ENCODE measurements at regions not wholly inside any gene's neighbourhood (a gene's known extent, or its start where the extent isn't known, plus 50 kb on each side); places are given as distances from the start of the nearest gene placed in this dataset.

DNA sequence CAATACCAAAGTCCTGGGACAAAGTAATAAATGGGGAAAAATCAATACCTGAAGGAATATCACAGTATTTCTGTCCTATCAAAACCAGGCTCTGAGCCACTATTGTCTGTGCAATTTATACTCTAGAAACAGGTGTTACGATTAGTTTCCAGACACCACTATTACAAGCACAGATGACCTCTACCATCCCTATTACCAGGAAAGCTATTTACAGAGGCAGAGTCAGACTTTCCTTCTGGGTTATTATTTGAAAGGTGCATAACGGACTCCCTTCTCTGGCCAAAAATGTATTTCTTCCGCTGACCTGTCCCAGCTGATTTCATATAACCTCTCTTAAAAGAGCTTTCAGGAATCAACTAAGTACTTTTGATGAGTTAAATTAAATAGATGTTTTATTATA lies 154.6 kb upstream of the LRRC7 start:
- Mint-ChIP-seq H3K9me3 (peaks cover 4% of the 10 kb centered on the region), H3K36me3 (ENCODE audit: low read depth) (no peaks in the 10 kb centered on the region), H3K27me3 (no peaks in the 10 kb centered on the region), H3K27ac (no peak overlapping the region), H3K4me3 (no peak overlapping the region), H3K4me1 (no peaks in the 10 kb centered on the region)
- no peak for DNase-seq
- intact Hi-C loops (cut with micrococcal nuclease): no loop called here

DNA sequence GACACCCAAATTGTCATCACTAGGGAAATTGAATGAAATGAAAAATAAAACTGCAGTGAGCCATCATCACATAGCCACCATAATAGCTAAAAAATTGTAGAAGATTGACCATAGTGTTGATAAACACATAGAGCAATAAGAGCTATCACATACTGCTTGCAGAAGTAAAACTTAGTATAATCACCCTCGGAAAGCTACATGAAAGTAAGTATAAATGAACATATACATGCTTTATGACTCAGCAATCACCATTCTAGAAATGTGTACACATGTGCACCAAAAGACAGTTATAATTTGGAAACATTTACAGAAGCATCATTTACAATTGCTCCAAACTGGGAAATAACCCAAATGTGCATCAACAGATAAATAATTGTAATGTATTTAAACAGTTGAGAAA lies 153.1 kb upstream of the LRRC7 start:
- DNase-seq: no peak
- Mint-ChIP-seq H3K4me3 (no peak overlapping the region), H3K27me3 (no peaks in the 10 kb centered on the region), H3K36me3 (ENCODE audit: low read depth) (no peaks in the 10 kb centered on the region), H3K27ac (no peak overlapping the region), H3K4me1 (no peaks in the 10 kb centered on the region), H3K9me3 (peaks cover 9% of the 10 kb centered on the region)
- intact Hi-C loops (cut with micrococcal nuclease): no loop called here

DNA sequence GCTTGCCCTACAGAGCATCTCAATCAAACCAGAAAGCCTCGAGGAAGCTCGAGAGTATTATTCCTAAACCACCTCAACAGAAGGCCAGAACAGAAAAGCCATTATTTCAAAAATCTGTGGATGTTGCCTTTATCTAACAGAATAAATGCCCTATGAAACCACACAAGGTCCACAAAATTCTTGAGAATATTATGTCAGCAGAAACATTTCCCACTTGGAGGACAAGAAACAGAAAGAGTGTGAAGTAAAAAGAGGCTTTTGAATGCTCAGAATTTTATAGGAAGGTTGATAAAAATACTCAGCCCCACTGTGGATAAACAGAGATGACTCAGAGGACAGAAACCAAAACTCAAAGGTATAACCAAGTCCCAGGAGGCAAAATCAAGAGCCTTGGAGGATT lies 146.4 kb upstream of the LRRC7 start:
- intact Hi-C loops (cut with micrococcal nuclease): no loop called here
- peaks cover 9% of the 10 kb centered on the region for H3K9me3 Mint-ChIP-seq
- H3K4me1 Mint-ChIP-seq: no peaks in the 10 kb centered on the region
- no peaks in the 10 kb centered on the region for H3K27me3 Mint-ChIP-seq
- no peaks in the 10 kb centered on the region for H3K36me3 Mint-ChIP-seq (ENCODE audit: low read depth)
- no peak overlapping the region for H3K27ac Mint-ChIP-seq
- DNase-seq: no peak
- no peak overlapping the region for H3K4me3 Mint-ChIP-seq

DNA sequence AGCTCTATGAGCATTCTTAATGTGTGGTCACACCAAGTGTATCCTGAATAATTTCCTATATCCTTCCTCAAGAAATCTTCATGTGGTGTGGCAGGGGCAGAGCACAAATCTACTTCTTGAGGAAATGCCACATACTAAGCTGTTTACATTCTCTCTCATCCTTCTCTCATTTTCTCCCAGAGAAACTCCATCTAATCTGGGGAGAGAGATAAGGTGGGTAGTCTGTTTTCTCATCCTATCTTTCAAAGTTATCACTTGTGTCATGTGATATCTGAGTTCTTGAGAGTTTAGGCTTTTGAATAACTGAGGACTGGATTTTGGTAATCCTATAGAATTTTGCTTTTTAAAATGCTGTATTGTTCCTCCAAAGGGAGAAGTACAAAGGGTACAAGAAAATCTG lies 141.9 kb upstream of the LRRC7 start:
- H3K36me3 Mint-ChIP-seq (ENCODE audit: low read depth): no peaks in the 10 kb centered on the region
- DNase-seq: no peak
- no peak overlapping the region for H3K27ac Mint-ChIP-seq

DNA sequence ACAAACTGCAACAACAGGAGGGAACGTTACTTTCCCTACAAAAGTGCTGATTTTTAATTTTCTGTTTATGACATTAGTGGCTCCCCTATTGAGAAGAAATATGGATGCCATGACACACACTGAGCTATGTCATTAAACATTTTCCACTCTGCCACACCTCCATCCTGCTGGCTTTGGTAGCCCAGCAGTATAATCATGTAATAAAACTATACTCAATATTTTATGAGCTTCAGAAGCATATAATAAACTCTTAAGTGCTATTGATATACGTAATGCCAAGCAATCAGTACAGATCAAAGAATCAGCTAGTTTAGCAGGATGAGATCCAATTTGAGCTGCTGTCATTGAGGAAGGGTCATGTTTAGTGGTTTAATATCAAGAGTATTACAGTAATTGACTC lies 141.3 kb upstream of the LRRC7 start:
- H3K27me3 Mint-ChIP-seq: no peaks in the 10 kb centered on the region
- no peak overlapping the region for H3K4me3 Mint-ChIP-seq
- no peak for DNase-seq
- H3K36me3 Mint-ChIP-seq (ENCODE audit: low read depth): no peaks in the 10 kb centered on the region
- no peaks in the 10 kb centered on the region for H3K9me3 Mint-ChIP-seq
- H3K27ac Mint-ChIP-seq: no peak overlapping the region
- no peaks in the 10 kb centered on the region for H3K4me1 Mint-ChIP-seq
- intact Hi-C loops (cut with micrococcal nuclease): no loop called here

More for the DNA sequence above, 141.9 kb upstream of the LRRC7 start:
- no peaks in the 10 kb centered on the region for H3K27me3 Mint-ChIP-seq
- no peaks in the 10 kb centered on the region for H3K4me1 Mint-ChIP-seq
- intact Hi-C loops (cut with micrococcal nuclease): no loop called here
- no peak overlapping the region for H3K4me3 Mint-ChIP-seq
- H3K9me3 Mint-ChIP-seq: no peaks in the 10 kb centered on the region

DNA sequence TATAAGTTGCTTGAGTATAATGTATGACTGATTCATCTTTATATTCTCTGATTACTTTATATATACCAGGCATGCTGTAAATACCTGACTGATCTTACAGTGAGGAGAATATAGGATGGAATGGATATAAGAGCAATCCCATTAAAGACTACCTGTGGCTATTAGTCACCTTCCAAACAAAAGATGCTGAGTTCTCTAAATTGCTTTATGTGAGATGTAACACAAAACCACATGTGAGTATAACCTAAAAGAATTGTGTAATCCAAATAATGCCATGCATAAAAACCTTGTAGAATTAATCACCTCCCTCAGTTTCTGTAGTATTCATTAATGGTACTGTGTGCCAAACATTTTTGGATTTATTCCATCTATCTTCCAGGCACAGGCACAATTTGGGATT lies 134.6 kb upstream of the LRRC7 start:
- Mint-ChIP-seq H3K36me3 (ENCODE audit: low read depth) (no peaks in the 10 kb centered on the region), H3K9me3 (peaks cover 3% of the 10 kb centered on the region), H3K27me3 (no peaks in the 10 kb centered on the region), H3K4me3 (no peak overlapping the region), H3K4me1 (no peaks in the 10 kb centered on the region), H3K27ac (no peak overlapping the region)
- intact Hi-C loops (cut with micrococcal nuclease): no loop called here
- DNase-seq: no peak

DNA sequence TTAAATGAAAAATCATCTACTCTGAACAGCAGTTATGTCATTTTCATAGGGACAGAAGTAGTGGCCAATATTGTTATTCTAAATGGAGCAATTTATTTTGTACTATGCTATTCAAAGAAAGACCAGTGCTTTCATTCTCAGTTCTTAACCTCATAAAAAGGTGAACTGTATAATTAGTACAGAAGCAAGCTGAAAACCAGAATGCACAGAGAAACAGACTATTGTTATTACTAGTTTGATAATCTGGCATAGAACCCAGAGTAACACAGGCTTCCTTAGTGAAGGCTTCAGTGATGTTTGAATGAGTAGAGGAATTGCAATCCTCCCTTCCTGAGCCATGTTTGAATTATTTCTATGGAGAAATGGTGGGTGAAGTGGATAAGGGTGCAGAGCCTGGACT lies 131.6 kb upstream of the LRRC7 start:
- intact Hi-C loops (cut with micrococcal nuclease): no loop called here
- Mint-ChIP-seq H3K27ac (no peak overlapping the region), H3K36me3 (ENCODE audit: low read depth) (no peaks in the 10 kb centered on the region), H3K27me3 (no peaks in the 10 kb centered on the region), H3K4me1 (no peaks in the 10 kb centered on the region), H3K4me3 (no peak overlapping the region), H3K9me3 (peaks cover 3% of the 10 kb centered on the region)
- no peak for DNase-seq

DNA sequence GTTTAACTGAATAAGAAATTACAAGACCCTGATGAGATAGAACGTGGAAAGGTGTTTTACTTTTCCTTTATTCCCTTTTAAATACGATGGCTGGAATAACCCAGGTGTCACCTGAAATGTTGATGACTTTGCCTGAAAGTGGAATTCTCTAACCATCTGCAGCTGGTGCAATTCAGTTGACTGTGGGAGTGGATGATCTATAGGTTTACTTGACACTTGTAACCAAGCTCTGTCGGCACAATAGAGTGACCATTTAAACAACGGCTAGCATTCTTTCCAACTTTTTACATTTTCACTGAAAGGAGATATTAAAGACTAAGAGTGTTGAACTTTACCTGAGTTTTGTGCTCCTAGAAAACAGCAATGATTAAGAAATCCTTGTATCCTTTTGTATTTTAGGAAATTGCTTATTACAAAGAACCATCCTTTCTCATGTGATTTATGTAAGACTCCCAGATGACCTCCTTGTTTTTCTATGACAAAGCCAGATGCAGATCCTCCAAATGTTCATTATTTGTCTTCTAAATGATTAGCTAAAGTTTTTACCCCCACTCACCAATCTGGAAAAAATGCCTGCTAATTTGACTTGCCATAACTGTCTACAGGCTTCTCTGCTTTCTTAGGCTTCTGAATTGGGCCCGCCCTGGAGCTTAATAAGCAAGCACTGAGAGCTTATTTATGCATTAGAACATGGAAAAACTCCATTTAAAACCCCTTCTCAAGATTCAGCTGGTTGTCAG lies 129.5 kb upstream of the LRRC7 start:
- H3K27me3 Mint-ChIP-seq: no peaks in the 10 kb centered on the region
- no peaks in the 10 kb centered on the region for H3K4me1 Mint-ChIP-seq
- intact Hi-C loops (cut with micrococcal nuclease): no loop called here
- H3K27ac Mint-ChIP-seq: no peak overlapping the region
- H3K36me3 Mint-ChIP-seq (ENCODE audit: low read depth): no peaks in the 10 kb centered on the region
- DNase-seq: no peak
- H3K9me3 Mint-ChIP-seq: peaks cover 7% of the 10 kb centered on the region
- no peak overlapping the region for H3K4me3 Mint-ChIP-seq

DNA sequence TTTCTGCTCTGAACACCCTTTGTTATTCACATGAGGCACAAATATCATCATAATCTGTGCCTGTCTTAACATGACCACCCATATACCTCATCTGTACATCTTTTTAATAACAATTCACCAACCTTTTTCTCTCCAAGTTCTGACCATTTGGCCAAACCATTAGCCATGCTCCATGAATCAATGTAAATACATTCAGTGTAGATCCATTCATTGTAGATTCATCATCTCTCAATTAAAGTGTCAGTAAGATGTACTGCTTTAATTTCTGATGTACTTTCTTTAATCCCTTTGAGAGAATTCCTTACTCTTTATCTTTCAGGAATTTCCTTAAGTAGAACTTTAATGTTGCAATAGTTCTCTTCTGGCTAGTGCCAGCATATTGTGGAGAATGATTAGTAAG lies 126.2 kb upstream of the LRRC7 start:
- DNase-seq: no peak
- H3K27me3 Mint-ChIP-seq: no peaks in the 10 kb centered on the region
- H3K9me3 Mint-ChIP-seq: peaks cover 7% of the 10 kb centered on the region
- no peaks in the 10 kb centered on the region for H3K4me1 Mint-ChIP-seq
- no peaks in the 10 kb centered on the region for H3K36me3 Mint-ChIP-seq (ENCODE audit: low read depth)
- intact Hi-C loops (cut with micrococcal nuclease): no loop called here
- no peak overlapping the region for H3K27ac Mint-ChIP-seq
- H3K4me3 Mint-ChIP-seq: no peak overlapping the region

DNA sequence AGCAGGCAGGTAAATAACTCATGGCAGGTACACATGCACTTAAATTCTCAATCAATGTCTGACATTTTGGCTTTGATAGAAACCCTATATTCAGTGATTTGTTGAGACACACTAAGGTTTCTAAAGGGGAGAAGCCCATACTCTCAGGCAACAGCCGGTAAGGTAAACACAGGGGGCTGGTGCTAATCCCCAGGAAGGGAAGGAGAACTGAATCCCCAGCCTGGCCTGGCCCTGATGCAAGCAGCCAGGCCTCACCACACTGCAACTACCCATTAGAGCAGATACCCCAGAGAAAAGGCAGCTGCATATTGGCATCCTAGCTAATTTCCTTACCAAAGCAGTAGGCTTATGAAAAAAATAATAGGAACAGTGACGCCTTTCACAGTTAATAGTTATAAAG lies 116.5 kb upstream of the LRRC7 start:
- intact Hi-C loops (cut with micrococcal nuclease): no loop called here
- H3K27ac Mint-ChIP-seq: no peak overlapping the region
- no peak overlapping the region for H3K4me3 Mint-ChIP-seq
- no peaks in the 10 kb centered on the region for H3K36me3 Mint-ChIP-seq (ENCODE audit: low read depth)
- H3K27me3 Mint-ChIP-seq: no peaks in the 10 kb centered on the region
- H3K4me1 Mint-ChIP-seq: no peaks in the 10 kb centered on the region
- peaks cover 3% of the 10 kb centered on the region for H3K9me3 Mint-ChIP-seq
- DNase-seq: no peak

DNA sequence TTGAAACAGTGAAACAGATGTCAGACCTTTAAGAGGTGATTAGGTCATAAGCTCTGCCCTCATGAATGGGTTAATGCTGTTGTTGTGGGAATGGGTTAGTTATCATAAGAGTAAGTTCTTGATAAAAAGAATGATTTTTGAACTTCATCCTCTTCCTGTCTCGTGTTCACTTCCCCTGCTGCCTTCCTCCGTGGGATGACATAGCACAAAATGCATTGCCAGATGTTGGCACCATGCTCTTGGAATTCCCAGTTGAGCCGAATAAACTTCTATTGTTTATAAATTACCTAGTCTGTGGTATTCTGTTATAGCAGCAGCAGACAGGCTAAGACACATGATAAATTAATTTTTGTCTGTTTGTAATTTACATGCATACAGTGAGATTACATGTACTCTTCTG lies 112.0 kb upstream of the LRRC7 start:
- Mint-ChIP-seq H3K36me3 (ENCODE audit: low read depth) (no peaks in the 10 kb centered on the region), H3K4me1 (no peaks in the 10 kb centered on the region), H3K4me3 (no peak overlapping the region), H3K27ac (no peak overlapping the region), H3K9me3 (no peaks in the 10 kb centered on the region), H3K27me3 (no peaks in the 10 kb centered on the region)
- DNase-seq: no peak
- intact Hi-C loops (cut with micrococcal nuclease): no loop called here

DNA sequence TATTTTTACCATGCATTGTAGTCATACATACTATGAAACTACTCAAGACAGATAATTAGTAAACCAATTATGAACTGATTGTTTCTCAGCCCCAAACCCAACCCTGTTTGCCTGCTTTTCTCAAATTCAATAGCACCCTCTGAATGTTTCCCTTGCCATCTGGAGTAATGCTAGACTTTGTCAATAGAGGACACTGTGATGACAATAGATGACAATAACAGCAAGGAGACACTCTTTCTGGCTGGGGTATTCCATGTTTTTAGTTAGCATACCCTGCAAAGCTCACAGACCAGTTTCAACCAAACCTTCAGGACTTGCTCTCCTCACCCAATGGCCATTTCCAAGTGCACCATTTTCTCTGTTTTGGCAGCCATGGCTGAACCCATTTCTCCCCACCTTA lies 108.5 kb upstream of the LRRC7 start:
- Mint-ChIP-seq H3K27ac (no peak overlapping the region), H3K27me3 (no peaks in the 10 kb centered on the region)

DNA sequence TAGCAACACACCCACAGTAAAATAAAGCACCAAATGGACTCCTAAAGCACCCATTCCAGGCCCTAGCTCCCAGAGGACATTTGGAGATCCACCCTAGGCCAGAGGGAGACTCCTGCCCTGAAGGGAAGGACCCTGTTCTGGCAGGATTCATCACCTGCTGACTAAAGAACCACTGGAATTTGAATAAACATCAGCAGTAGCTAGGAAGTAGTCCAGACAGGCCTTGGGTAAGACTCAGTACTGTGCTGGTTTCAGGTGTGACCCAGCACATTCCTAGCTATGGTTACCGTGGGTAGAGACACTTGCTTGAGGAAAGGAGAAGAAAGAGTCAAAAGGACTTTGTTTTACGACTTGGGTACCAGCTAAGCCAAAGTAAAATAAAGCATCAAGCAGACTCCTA lies 92.7 kb upstream of the LRRC7 start:
- Mint-ChIP-seq H3K4me1 (no peaks in the 10 kb centered on the region), H3K27ac (no peak overlapping the region), H3K4me3 (no peak overlapping the region), H3K27me3 (no peaks in the 10 kb centered on the region), H3K36me3 (ENCODE audit: low read depth) (no peaks in the 10 kb centered on the region), H3K9me3 (no peaks in the 10 kb centered on the region)
- DNase-seq: no peak
- intact Hi-C loops (cut with micrococcal nuclease): no loop called here

More for the DNA sequence above, 108.5 kb upstream of the LRRC7 start:
- H3K4me1 Mint-ChIP-seq: no peaks in the 10 kb centered on the region
- peaks cover 3% of the 10 kb centered on the region for H3K9me3 Mint-ChIP-seq
- H3K4me3 Mint-ChIP-seq: no peak overlapping the region
- H3K36me3 Mint-ChIP-seq (ENCODE audit: low read depth): no peaks in the 10 kb centered on the region
- DNase-seq: no peak
- intact Hi-C loops (cut with micrococcal nuclease): no loop called here

DNA sequence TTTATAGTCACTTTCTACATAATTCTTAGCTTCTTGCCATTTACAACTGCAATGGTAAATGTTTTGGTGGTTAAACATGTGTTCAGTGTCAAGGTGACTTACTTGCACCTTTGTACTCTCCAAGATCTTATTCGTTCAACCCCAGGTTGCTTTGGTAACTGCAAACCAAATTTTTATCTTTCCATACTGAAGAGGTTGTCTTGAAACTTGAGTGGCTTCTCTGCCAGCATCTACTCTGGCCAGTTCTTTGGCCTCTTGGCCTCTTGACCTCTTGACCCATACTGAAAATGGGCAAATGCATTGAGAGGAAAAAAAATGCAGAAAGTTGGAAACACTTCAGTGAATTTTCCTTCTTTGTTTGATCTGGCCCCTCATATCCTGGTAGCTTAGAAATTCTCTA lies 88.0 kb upstream of the LRRC7 start:
- no peak for DNase-seq
- H3K27me3 Mint-ChIP-seq: no peaks in the 10 kb centered on the region
- H3K4me3 Mint-ChIP-seq: no peak overlapping the region
- H3K27ac Mint-ChIP-seq: no peak overlapping the region
- H3K4me1 Mint-ChIP-seq: no peaks in the 10 kb centered on the region
- intact Hi-C loops (cut with micrococcal nuclease): no loop called here
- no peaks in the 10 kb centered on the region for H3K9me3 Mint-ChIP-seq
- H3K36me3 Mint-ChIP-seq (ENCODE audit: low read depth): no peaks in the 10 kb centered on the region

DNA sequence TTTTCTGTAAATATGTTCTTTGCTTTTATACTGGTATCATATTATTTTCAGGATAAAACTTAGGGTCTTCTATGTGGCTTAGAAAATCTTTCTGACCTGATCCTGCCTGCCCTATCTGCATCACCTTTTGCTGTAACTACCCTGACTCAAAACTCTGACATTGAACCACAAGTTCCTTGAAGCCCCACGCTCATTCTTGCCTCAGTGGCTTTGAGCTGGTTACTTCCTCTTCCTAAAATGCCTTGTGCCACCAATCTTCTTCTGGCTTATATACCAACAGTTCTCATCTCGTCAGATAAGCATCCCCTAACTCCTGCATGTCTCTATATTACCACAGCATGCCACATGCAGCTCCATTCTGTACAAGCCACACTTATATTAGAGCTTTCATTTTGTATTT lies 84.5 kb upstream of the LRRC7 start:
- Mint-ChIP-seq H3K27me3 (no peaks in the 10 kb centered on the region), H3K9me3 (peaks cover 4% of the 10 kb centered on the region), H3K4me1 (no peaks in the 10 kb centered on the region), H3K36me3 (ENCODE audit: low read depth) (no peaks in the 10 kb centered on the region), H3K27ac (no peak overlapping the region), H3K4me3 (no peak overlapping the region)
- no peak for DNase-seq
- intact Hi-C loops (cut with micrococcal nuclease): no loop called here
